SK-N-SH (cell line): ENCODE measurements at regions not wholly inside any gene's neighbourhood (a gene's known extent, or its start where the extent isn't known, plus 50 kb on each side); places are given as distances from the start of the nearest gene placed in this dataset.

ENCODE experiments used
- EP300 ChIP-seq, 2 experiments: IDR thresholded peaks; 2 replicates each; pipeline versions ENCODE4 v1.4.0 to v1.6.1; 2012; ENCODE audit warnings: borderline replicate concordance in 1 of 2, low read depth in 1 of 2, low read length in 1 of 2
- EZH2phosphoT487 ChIP-seq: fragments of 200-600 bp; sonication (generic); IDR thresholded peaks from 2 replicates; pipeline ENCODE4 v1.6.1; 2017; ENCODE audit warnings: low read depth, mixed run types, mild to moderate bottlenecking, antibody characterized with exemption, moderate library complexity, borderline replicate concordance
- GABPA ChIP-seq: IDR thresholded peaks from 2 replicates; pipeline ENCODE4 v1.4.0; 2012; ENCODE audit warnings: low read depth, mild to moderate bottlenecking
- JUND ChIP-seq: IDR thresholded peaks from 2 replicates; pipeline ENCODE4 v1.4.0; 2012
- NFIC ChIP-seq: IDR thresholded peaks from 2 replicates; pipeline ENCODE4 v1.4.0; 2012; ENCODE audit warnings: borderline replicate concordance
- POLR2AphosphoS5 ChIP-seq: IDR thresholded peaks from 2 replicates; pipeline ENCODE4 v1.6.1; 2012; ENCODE audit warnings: low read depth, low read length
- RFX5 ChIP-seq: IDR thresholded peaks from 2 replicates; pipeline ENCODE4 v1.6.1; 2012; ENCODE audit warnings: mild to moderate bottlenecking, improper control_type of control experiment, low read length
- SIN3A ChIP-seq: IDR thresholded peaks from 2 replicates; pipeline ENCODE4 v1.6.1; 2012; ENCODE audit warnings: low read depth, mild to moderate bottlenecking, low read length, moderate library complexity, borderline replicate concordance
- TAF1 ChIP-seq: IDR thresholded peaks from 2 replicates; pipeline ENCODE4 v1.6.1; 2012; ENCODE audit warnings: low read depth, mild to moderate bottlenecking, low read length, moderate library complexity, borderline replicate concordance
- TCF12 ChIP-seq: IDR thresholded peaks from 2 replicates; pipeline ENCODE4 v1.4.0; 2012
- TF ChIP-seq, protein P1 (sequence below): IDR thresholded peaks from 2 replicates; pipeline ENCODE4 v1.4.0; 2012; ENCODE audit warnings: low read depth, borderline replicate concordance
- TF ChIP-seq, protein P2 (sequence below): fragments of 200-600 bp; sonication (generic); IDR thresholded peaks from 2 replicates; pipeline ENCODE4 v1.6.1; 2017; ENCODE audit warnings: antibody characterized with exemption, mild to moderate bottlenecking, moderate library complexity
- TF ChIP-seq, protein P3 (sequence below): IDR thresholded peaks from 2 replicates; pipeline ENCODE4 v1.4.0; 2012; ENCODE audit warnings: low read depth
- TF ChIP-seq, protein P4 (sequence below): fragments of 150-350 bp; IDR thresholded peaks from 2 replicates; pipeline ENCODE4 v1.6.1; 2017; ENCODE audit warnings: antibody characterized with exemption, low read length, low read depth, borderline replicate concordance

DNA sequence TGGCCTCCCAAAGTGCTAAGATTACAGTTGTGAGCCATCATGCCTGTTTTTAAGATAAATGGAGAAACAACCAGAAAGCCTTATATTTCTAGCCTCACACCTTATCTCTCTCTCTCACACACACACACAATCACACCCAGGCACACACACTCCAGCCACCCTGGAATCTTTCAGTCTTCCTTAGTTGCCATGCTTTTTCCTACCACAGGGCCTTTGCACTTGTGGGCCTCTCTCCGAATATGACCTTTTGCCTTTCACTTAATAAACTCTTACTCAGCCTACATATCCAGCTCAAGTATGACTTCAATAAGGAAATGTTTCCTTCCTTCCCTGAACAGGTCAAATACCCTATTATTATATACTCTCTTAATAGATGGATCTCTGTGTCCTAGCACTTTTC is 290.7 kb downstream of the NFIB start:
- TF ChIP-seq TAF1 (no peak), JUND (no peak), SIN3A (no peak), POLR2AphosphoS5 (no peak), TCF12 (no peak), GABPA (no peak), NFIC (no peak), RFX5 (no peak), EZH2phosphoT487 (no peak), EP300 (IDR thresholded peaks at IDR 0.05; ENCODE audit: borderline replicate concordance in 1 of 2, low read depth in 1 of 2, low read length in 1 of 2) (no peak)
- TF ChIP-seq, protein P1, sequence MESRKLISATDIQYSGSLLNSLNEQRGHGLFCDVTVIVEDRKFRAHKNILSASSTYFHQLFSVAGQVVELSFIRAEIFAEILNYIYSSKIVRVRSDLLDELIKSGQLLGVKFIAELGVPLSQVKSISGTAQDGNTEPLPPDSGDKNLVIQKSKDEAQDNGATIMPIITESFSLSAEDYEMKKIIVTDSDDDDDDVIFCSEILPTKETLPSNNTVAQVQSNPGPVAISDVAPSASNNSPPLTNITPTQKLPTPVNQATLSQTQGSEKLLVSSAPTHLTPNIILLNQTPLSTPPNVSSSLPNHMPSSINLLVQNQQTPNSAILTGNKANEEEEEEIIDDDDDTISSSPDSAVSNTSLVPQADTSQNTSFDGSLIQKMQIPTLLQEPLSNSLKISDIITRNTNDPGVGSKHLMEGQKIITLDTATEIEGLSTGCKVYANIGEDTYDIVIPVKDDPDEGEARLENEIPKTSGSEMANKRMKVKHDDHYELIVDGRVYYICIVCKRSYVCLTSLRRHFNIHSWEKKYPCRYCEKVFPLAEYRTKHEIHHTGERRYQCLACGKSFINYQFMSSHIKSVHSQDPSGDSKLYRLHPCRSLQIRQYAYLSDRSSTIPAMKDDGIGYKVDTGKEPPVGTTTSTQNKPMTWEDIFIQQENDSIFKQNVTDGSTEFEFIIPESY = no peak
- TF ChIP-seq, protein P2, sequence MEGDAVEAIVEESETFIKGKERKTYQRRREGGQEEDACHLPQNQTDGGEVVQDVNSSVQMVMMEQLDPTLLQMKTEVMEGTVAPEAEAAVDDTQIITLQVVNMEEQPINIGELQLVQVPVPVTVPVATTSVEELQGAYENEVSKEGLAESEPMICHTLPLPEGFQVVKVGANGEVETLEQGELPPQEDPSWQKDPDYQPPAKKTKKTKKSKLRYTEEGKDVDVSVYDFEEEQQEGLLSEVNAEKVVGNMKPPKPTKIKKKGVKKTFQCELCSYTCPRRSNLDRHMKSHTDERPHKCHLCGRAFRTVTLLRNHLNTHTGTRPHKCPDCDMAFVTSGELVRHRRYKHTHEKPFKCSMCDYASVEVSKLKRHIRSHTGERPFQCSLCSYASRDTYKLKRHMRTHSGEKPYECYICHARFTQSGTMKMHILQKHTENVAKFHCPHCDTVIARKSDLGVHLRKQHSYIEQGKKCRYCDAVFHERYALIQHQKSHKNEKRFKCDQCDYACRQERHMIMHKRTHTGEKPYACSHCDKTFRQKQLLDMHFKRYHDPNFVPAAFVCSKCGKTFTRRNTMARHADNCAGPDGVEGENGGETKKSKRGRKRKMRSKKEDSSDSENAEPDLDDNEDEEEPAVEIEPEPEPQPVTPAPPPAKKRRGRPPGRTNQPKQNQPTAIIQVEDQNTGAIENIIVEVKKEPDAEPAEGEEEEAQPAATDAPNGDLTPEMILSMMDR = no peak
- TF ChIP-seq, protein P3, sequence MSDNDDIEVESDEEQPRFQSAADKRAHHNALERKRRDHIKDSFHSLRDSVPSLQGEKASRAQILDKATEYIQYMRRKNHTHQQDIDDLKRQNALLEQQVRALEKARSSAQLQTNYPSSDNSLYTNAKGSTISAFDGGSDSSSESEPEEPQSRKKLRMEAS = no peak
- TF ChIP-seq, protein P4, sequence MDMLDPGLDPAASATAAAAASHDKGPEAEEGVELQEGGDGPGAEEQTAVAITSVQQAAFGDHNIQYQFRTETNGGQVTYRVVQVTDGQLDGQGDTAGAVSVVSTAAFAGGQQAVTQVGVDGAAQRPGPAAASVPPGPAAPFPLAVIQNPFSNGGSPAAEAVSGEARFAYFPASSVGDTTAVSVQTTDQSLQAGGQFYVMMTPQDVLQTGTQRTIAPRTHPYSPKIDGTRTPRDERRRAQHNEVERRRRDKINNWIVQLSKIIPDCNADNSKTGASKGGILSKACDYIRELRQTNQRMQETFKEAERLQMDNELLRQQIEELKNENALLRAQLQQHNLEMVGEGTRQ = no peak
